Lower leg skin (tissue), 3 donors: ENCODE measurements at regions not wholly inside any gene's neighbourhood (a gene's known extent, or its start where the extent isn't known, plus 50 kb on each side); places are given as distances from the start of the nearest gene placed in this dataset.

Source experiments
- CTCF ChIP-seq, 3 donors: fragments of 450-650 bp; IDR thresholded peaks; one replicate each; pipeline ENCODE4 v1.5.1; 2016; ENCODE audit warnings: antibody characterized with exemption in 3 of 3, mild to moderate bottlenecking in 3 of 3, moderate library complexity in 2 of 3
- POLR2A ChIP-seq, 2 donors: fragments of 450-650 bp; IDR thresholded peaks; one replicate each; pipeline ENCODE4 v1.6.1; 2016 to 2017; ENCODE audit warnings: antibody characterized with exemption in 2 of 2, mild to moderate bottlenecking in 1 of 2, moderate library complexity in 1 of 2

- no peak for TF ChIP-seq CTCF (IDR thresholded peaks at IDR 0.05)
- no peak for TF ChIP-seq POLR2A (IDR thresholded peaks at IDR 0.05)
Measured at GRCh38 chr18:45373286-45373880, 241.9 kb upstream of the SLC14A2 start.
